ENCODE measurements at regions not wholly inside any gene's neighbourhood (a gene's known extent, or its start where the extent isn't known, plus 50 kb on each side); places are given as distances from the start of the nearest gene placed in this dataset.

- WGBS, 2 experiments, result 81 to 86% methylated on average over 7 of the region's 8 CpGs
- peaks cover 3% of the 10 kb centered on the region for H3K4me1 ChIP-seq (ENCODE audit: control insufficient read depth, insufficient read depth, low read length)
- H3K36me3 ChIP-seq (ENCODE audit: control insufficient read depth, insufficient read depth, low read length), result no peaks in the 10 kb centered on the region
- H3K9me3 ChIP-seq (ENCODE audit: control insufficient read depth, low read length), result no peaks in the 10 kb centered on the region
- H3K4me3 ChIP-seq (ENCODE audit: insufficient read depth, low read depth, low read length), result no peak overlapping the region
- H3K27me3 ChIP-seq (ENCODE audit: control insufficient read depth, insufficient read depth, low read length, poor library complexity, severe bottlenecking), result no peaks in the 10 kb centered on the region
- H3K27ac ChIP-seq (ENCODE audit: insufficient read depth, low read depth, low read length, poor library complexity, severe bottlenecking), result no peak overlapping the region
Measured at GRCh38 chr6:14966096-14966905, 279.6 kb upstream of the JARID2 start.

DNA sequence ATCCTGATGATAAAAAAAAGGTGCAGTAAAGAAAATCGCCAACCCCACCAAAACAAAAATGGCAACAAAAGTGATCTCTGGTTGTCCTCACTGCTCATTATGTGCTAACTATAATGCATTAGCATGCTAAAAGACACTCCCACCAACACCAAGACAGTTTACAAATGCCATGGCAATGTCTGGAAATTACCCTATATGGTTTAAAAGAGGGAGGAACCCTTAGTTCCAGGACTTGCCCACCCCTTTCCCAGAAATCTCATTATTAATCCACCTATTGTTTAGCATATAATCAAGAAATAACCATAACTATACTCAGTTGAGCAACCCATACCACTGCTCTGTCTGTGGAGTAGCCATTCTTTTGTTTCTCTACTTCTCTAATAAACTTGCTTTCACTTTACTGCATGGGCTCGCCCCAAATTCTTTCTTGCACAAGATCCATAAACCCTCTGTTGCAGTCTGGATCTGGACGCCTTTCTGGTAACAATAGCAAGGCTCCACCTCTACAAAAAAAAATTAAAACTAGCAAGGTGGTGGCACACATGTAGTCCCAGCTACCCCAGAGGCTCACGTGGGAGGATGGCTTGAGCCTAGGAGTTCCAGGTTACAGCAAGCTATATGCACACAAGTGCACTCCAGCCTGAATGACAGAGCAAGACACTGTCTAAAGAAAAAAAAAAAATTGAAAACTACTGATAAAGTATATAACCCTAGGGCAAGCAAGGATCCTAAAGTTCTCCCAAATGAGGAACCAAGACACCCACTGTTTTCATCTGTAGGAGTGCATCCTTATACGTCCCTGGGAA is 278.8 kb upstream of the JARID2 start:
- no peaks in the 10 kb centered on the region for H3K27me3 ChIP-seq (ENCODE audit: control insufficient read depth, insufficient read depth, low read length, poor library complexity, severe bottlenecking)
- peaks cover 3% of the 10 kb centered on the region for H3K4me1 ChIP-seq (ENCODE audit: control insufficient read depth, insufficient read depth, low read length)
- no peaks in the 10 kb centered on the region for H3K36me3 ChIP-seq (ENCODE audit: control insufficient read depth, insufficient read depth, low read length)
- H3K27ac ChIP-seq (ENCODE audit: insufficient read depth, low read depth, low read length, poor library complexity, severe bottlenecking), result no peak overlapping the region
- WGBS, 2 experiments, result 85 to 89% methylated on average over 5 of the region's 5 CpGs
- no peak overlapping the region for H3K4me3 ChIP-seq (ENCODE audit: insufficient read depth, low read depth, low read length)
- H3K9me3 ChIP-seq (ENCODE audit: control insufficient read depth, low read length), result no peaks in the 10 kb centered on the region

- Histone ChIP-seq H3K4me1 (ENCODE audit: control insufficient read depth, insufficient read depth, low read length) (peaks cover 3% of the 10 kb centered on the region), H3K36me3 (ENCODE audit: control insufficient read depth, insufficient read depth, low read length) (no peaks in the 10 kb centered on the region), H3K4me3 (ENCODE audit: insufficient read depth, low read depth, low read length) (no peak overlapping the region), H3K27ac (ENCODE audit: insufficient read depth, low read depth, low read length, poor library complexity, severe bottlenecking) (no peak overlapping the region), H3K9me3 (ENCODE audit: control insufficient read depth, low read length) (no peaks in the 10 kb centered on the region), H3K27me3 (ENCODE audit: control insufficient read depth, insufficient read depth, low read length, poor library complexity, severe bottlenecking) (no peaks in the 10 kb centered on the region)
- WGBS, 2 experiments, result 93 to 94% methylated on average over 2 of the region's 2 CpGs
Measured at GRCh38 chr6:14968056-14968637, 277.7 kb upstream of the JARID2 start.

- H3K27ac ChIP-seq (ENCODE audit: insufficient read depth, low read depth, low read length, poor library complexity, severe bottlenecking), result no peak overlapping the region
- H3K9me3 ChIP-seq (ENCODE audit: control insufficient read depth, low read length), result no peaks in the 10 kb centered on the region
- H3K4me1 ChIP-seq (ENCODE audit: control insufficient read depth, insufficient read depth, low read length), result peaks cover 3% of the 10 kb centered on the region
- H3K27me3 ChIP-seq (ENCODE audit: control insufficient read depth, insufficient read depth, low read length, poor library complexity, severe bottlenecking), result no peaks in the 10 kb centered on the region
- H3K4me3 ChIP-seq (ENCODE audit: insufficient read depth, low read depth, low read length), result no peak overlapping the region
- no peaks in the 10 kb centered on the region for H3K36me3 ChIP-seq (ENCODE audit: control insufficient read depth, insufficient read depth, low read length)
Measured at GRCh38 chr6:14969126-14969525, 276.7 kb upstream of the JARID2 start.

DNA sequence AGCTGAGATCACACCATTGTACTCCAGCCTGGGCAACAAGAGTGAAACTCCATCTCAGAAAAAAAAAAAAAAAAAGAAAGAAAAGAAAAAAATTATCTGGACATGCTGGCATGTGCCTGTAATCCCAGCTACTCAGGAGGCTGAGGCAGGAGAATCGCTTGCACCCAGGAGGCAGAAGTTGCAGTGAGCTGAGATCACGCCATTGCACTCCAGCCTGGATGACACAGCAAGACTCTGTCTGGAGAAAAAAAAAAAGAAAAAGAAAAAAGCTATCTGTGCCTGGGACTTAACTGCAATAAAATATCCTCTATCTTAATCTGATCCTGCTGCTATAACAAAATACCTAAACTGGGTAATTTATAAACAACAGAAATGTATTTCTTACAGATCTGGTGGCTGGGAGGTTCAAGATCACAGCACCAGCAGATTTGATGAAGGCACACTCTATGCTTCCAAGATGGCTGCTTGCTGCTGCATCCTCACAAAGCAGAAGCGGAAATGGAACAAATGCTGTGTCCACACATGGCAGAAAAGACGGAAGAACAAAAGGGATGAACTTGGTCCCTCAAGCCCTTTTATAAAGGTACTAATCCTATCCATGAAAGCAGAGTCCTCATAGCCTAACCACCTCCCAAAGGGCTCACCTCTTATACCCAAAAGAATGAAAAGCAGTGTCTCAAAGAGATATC is 273.3 kb upstream of the JARID2 start:
- H3K27me3 ChIP-seq (ENCODE audit: control insufficient read depth, insufficient read depth, low read length, poor library complexity, severe bottlenecking), result no peaks in the 10 kb centered on the region
- no peak overlapping the region for H3K4me3 ChIP-seq (ENCODE audit: insufficient read depth, low read depth, low read length)
- no peaks in the 10 kb centered on the region for H3K4me1 ChIP-seq (ENCODE audit: control insufficient read depth, insufficient read depth, low read length)
- WGBS, 2 experiments, result 94 to 95% methylated on average over 4 of the region's 4 CpGs
- no peaks in the 10 kb centered on the region for H3K9me3 ChIP-seq (ENCODE audit: control insufficient read depth, low read length)
- no peaks in the 10 kb centered on the region for H3K36me3 ChIP-seq (ENCODE audit: control insufficient read depth, insufficient read depth, low read length)
- H3K27ac ChIP-seq (ENCODE audit: insufficient read depth, low read depth, low read length, poor library complexity, severe bottlenecking), result no peak overlapping the region

DNA sequence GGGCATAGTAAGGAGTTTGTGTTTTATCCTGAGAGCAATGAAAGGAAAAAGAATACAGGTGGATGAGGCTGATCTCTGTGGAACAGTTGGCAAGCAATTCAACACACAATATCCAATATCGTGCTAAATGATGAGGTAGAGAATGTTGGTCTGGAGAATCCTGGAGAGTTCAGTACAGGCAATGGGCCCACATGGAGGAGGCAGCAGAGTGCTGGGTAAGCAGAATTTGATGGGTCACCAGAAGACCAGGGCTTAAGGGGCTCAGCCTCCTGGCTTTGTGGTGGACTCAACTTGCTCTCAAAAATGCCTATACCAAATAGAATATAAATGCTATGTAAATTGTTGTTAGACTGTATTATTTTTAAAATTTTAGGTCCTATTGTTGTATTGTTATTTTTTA is 271.5 kb upstream of the JARID2 start:
- no peak overlapping the region for H3K4me3 ChIP-seq (ENCODE audit: insufficient read depth, low read depth, low read length)
- no peaks in the 10 kb centered on the region for H3K9me3 ChIP-seq (ENCODE audit: control insufficient read depth, low read length)
- H3K27me3 ChIP-seq (ENCODE audit: control insufficient read depth, insufficient read depth, low read length, poor library complexity, severe bottlenecking), result no peaks in the 10 kb centered on the region
- no peaks in the 10 kb centered on the region for H3K36me3 ChIP-seq (ENCODE audit: control insufficient read depth, insufficient read depth, low read length)
- WGBS, 2 experiments, result 100% methylated on average over 1 of the region's 1 CpG; no CpG with 5 or more reads in 1 of the 2 experiments
- H3K27ac ChIP-seq (ENCODE audit: insufficient read depth, low read depth, low read length, poor library complexity, severe bottlenecking), result no peak overlapping the region
- no peaks in the 10 kb centered on the region for H3K4me1 ChIP-seq (ENCODE audit: control insufficient read depth, insufficient read depth, low read length)

DNA sequence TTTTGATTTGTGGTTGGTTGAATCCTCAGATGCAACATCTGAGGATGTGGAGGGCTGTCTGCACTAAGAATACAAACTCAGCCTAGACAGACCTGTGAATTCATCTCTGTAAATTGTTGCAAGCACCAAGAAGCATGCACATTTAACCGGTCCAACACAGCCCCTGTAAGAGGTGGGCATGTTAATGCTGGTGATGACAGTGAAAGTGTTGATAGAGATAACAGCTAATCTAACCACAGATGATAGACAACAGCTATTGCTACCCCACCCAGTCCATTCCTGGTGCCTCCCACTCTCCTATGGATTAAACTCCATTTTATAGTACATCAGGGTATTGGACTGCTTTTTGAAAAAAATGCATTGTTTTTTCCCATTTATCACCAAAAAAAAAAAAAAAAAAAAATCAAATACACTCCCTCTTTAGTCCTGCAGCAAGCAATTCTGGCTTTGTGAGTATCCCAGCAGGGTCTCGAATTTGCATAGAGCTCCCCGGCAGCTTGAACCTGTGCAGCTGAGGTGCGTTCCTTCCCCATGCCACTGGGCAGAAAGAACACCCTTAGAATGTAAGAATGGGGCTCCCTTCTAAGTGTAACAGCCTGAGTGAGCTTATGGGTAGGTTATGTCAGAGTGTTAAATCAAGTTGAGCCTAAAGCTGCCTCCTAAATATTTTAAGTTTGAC is 270.9 kb upstream of the JARID2 start:
- Histone ChIP-seq H3K9me3 (ENCODE audit: control insufficient read depth, low read length) (no peaks in the 10 kb centered on the region), H3K27me3 (ENCODE audit: control insufficient read depth, insufficient read depth, low read length, poor library complexity, severe bottlenecking) (no peaks in the 10 kb centered on the region), H3K36me3 (ENCODE audit: control insufficient read depth, insufficient read depth, low read length) (no peaks in the 10 kb centered on the region), H3K27ac (ENCODE audit: insufficient read depth, low read depth, low read length, poor library complexity, severe bottlenecking) (no peak overlapping the region), H3K4me1 (ENCODE audit: control insufficient read depth, insufficient read depth, low read length) (no peaks in the 10 kb centered on the region), H3K4me3 (ENCODE audit: insufficient read depth, low read depth, low read length) (no peak overlapping the region)
- WGBS, 2 experiments, result 47 to 68% methylated on average over 4 of the region's 4 CpGs

- H3K4me3 ChIP-seq (ENCODE audit: insufficient read depth, low read depth, low read length), result no peak overlapping the region
- no peaks in the 10 kb centered on the region for H3K27me3 ChIP-seq (ENCODE audit: control insufficient read depth, insufficient read depth, low read length, poor library complexity, severe bottlenecking)
- WGBS, 2 experiments, result 90 to 93% methylated on average over 4 of the region's 4 CpGs
- no peaks in the 10 kb centered on the region for H3K36me3 ChIP-seq (ENCODE audit: control insufficient read depth, insufficient read depth, low read length)
- H3K9me3 ChIP-seq (ENCODE audit: control insufficient read depth, low read length), result no peaks in the 10 kb centered on the region
- H3K27ac ChIP-seq (ENCODE audit: insufficient read depth, low read depth, low read length, poor library complexity, severe bottlenecking), result no peak overlapping the region
- no peaks in the 10 kb centered on the region for H3K4me1 ChIP-seq (ENCODE audit: control insufficient read depth, insufficient read depth, low read length)
Measured at GRCh38 chr6:14975471-14975817, 270.4 kb upstream of the JARID2 start.

GRCh38 chr6:14977747-14978382 is 268.0 kb upstream of the JARID2 start:
- no peak overlapping the region for H3K4me3 ChIP-seq (ENCODE audit: insufficient read depth, low read depth, low read length)
- WGBS, 2 experiments, result 94 to 97% methylated on average over 1 of the region's 1 CpG

More at GRCh38 chr6:14977747-14978382, 268.0 kb upstream of the JARID2 start:
- H3K36me3 ChIP-seq (ENCODE audit: control insufficient read depth, insufficient read depth, low read length), result no peaks in the 10 kb centered on the region
- H3K4me1 ChIP-seq (ENCODE audit: control insufficient read depth, insufficient read depth, low read length), result no peaks in the 10 kb centered on the region
- no peak overlapping the region for H3K27ac ChIP-seq (ENCODE audit: insufficient read depth, low read depth, low read length, poor library complexity, severe bottlenecking)
- H3K27me3 ChIP-seq (ENCODE audit: control insufficient read depth, insufficient read depth, low read length, poor library complexity, severe bottlenecking), result no peaks in the 10 kb centered on the region
- H3K9me3 ChIP-seq (ENCODE audit: control insufficient read depth, low read length), result no peaks in the 10 kb centered on the region
